Inferior parietal cortex (tissue), 1 donor: ENCODE measurements at regions not wholly inside any gene's neighbourhood (a gene's known extent, or its start where the extent isn't known, plus 50 kb on each side); places are given as distances from the start of the nearest gene placed in this dataset.

Experiments used
- DNase-seq: peaks from one replicate; pipeline ENCODE4 v3.0.0-alpha.2; 2016; ENCODE audit errors: extremely low spot score

GRCh38 chr4:188197566-188197965 is 58.3 kb downstream of the TRIML1 start:
- no peak for DNase-seq

- no peak for DNase-seq
Measured at GRCh38 chr4:188198982-188199792, 59.9 kb downstream of the TRIML1 start.

- no peak for DNase-seq
Measured at GRCh38 chr4:188201851-188202250, 62.6 kb downstream of the TRIML1 start.

GRCh38 chr4:188206783-188207182 is 67.5 kb downstream of the TRIML1 start:
- no peak for DNase-seq

GRCh38 chr4:188214861-188215260 is 75.6 kb downstream of the TRIML1 start:
- no peak for DNase-seq

- DNase-seq, result no peak
Measured at GRCh38 chr4:188218392-188218791, 79.2 kb downstream of the TRIML1 start.

- no peak for DNase-seq
Measured at GRCh38 chr4:188220006-188220405, 80.8 kb downstream of the TRIML1 start.

- DNase-seq, result no peak
Measured at GRCh38 chr4:188221090-188221489, 81.8 kb downstream of the TRIML1 start.

- no peak for DNase-seq
Measured at GRCh38 chr4:188228279-188228678, 89.0 kb downstream of the TRIML1 start.

GRCh38 chr4:188232428-188232827 is 93.2 kb downstream of the TRIML1 start:
- DNase-seq, result no peak

GRCh38 chr4:188242041-188242440 is 102.8 kb downstream of the TRIML1 start:
- DNase-seq, result no peak

- DNase-seq, result no peak
Measured at GRCh38 chr4:188245651-188246050, 106.4 kb downstream of the TRIML1 start.

GRCh38 chr4:188246488-188246887 is 107.2 kb downstream of the TRIML1 start:
- DNase-seq, result no peak

GRCh38 chr4:188254211-188254610 is 115.0 kb downstream of the TRIML1 start:
- no peak for DNase-seq

- no peak for DNase-seq
Measured at GRCh38 chr4:188262464-188262863, 123.2 kb downstream of the TRIML1 start.

- DNase-seq, result no peak
Measured at GRCh38 chr4:188263321-188263720, 124.1 kb downstream of the TRIML1 start.

- DNase-seq, result no peak
Measured at GRCh38 chr4:188266386-188266785, 127.1 kb downstream of the TRIML1 start.

GRCh38 chr4:188268131-188268908 is 129.1 kb downstream of the TRIML1 start:
- no peak for DNase-seq

- DNase-seq, result no peak
Measured at GRCh38 chr4:188270273-188271069, 131.2 kb downstream of the TRIML1 start.

- DNase-seq, result no peak
Measured at GRCh38 chr4:188275686-188276085, 136.4 kb downstream of the TRIML1 start.

- no peak for DNase-seq
Measured at GRCh38 chr4:188279184-188279583, 139.9 kb downstream of the TRIML1 start.
